GM10266 (cell line): ENCODE measurements at regions not wholly inside any gene's neighbourhood (a gene's known extent, or its start where the extent isn't known, plus 50 kb on each side); places are given as distances from the start of the nearest gene placed in this dataset.

Experiments
- DNase-seq: peaks from one replicate; pipeline ENCODE4 v3.0.0; 2012; ENCODE audit errors: extremely low spot score
- CTCF ChIP-seq: IDR thresholded peaks from 2 replicates; pipeline ENCODE4 v1.5.1; 2012; ENCODE audit warnings: mild to moderate bottlenecking, low read depth; ENCODE audit not compliant: control insufficient read depth, insufficient read depth; ENCODE audit errors: missing control alignments

- no peak for DNase-seq
- TF ChIP-seq CTCF = no peak
Observed at GRCh38 chr7:85764034-85764433, 577.2 kb upstream of the SEMA3D start.

- no peak for DNase-seq
- TF ChIP-seq CTCF = no peak
Observed at GRCh38 chr7:85757348-85757747, 570.5 kb upstream of the SEMA3D start.

DNA sequence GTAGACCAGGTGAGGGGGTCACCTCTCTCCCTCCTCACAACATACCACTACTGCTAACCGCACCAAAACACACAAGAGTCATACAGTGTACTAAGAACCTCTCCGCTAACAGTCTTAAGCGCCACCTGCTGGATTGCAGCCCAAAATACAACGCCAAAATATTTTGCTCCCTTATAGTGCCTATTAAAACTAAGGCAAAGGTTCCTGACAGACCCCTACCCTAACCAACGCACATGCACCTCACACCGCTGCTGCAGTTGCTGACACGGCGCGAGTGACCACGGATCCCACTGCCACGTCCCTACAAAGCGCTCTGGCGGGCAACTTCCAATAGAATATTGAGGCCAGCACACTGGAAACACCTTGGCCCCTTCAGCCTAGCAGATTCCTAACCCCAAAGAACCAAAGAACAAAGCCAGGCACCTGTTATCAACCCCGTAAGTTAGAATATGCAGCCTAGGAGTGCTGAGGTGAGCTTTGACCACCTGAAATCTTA, 563.6 kb upstream of the SEMA3D start:
- DNase-seq = peak; percentile 37
- peak; percentile 74 for TF ChIP-seq CTCF

DNA sequence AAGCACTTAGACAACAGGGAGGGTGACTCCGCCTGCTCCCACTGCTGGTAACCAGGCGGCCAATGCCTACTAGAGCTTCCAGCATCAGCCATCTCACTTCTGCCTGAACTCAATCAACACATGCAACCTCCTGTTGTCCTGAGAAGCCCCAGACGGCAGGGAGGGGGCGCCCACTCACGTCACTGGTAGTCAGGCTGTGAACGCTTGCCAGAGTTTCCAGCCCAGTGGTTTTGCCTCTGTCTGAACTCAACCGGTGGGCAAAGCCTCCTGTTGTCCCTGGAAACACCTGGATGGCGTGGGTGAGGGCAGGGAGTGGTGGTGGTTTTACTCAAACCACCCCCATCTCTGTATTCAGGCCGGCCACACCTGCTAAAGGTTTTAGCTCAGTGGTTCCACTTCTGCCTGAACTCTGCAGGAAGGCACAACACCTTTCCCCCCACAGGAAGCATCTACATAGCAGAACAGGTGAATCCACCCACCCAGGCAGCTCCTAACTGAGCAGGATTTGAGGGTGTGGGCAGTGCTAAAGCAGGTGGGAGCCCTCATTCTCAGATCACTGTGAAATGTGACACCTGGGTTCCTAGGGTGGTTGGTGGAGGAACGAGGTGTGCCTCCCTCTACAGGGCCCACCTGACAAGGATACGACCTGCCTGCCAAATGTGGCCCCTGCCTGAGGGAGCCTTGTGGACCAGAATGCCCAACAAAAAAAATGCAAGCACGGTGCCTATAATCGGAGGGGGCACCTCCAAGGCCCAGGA, 563.0 kb upstream of the SEMA3D start:
- no peak for DNase-seq
- no peak for TF ChIP-seq CTCF

DNA sequence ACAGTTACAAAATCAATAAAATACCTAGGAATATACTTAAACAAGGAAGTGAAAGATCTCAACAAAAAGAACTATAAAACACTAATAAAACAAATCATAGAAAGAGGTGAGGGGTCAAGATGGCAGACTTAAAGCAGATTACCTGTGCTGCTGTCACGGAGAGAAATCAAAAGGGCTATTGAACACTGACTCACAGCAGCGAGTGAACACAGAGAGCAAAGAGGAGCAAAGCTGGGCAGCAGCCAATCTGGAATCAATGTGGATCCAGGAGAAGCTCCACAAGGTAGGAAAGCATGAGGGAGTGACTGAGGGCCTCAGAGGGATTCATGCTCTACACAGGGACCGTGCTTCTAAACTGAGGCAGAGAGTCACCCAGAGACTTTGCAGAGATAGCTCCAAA, 562.0 kb upstream of the SEMA3D start:
- no peak for DNase-seq
- TF ChIP-seq CTCF = no peak

- TF ChIP-seq CTCF = no peak
- no peak for DNase-seq
Observed at GRCh38 chr7:85737426-85737825, 550.6 kb upstream of the SEMA3D start.

DNA sequence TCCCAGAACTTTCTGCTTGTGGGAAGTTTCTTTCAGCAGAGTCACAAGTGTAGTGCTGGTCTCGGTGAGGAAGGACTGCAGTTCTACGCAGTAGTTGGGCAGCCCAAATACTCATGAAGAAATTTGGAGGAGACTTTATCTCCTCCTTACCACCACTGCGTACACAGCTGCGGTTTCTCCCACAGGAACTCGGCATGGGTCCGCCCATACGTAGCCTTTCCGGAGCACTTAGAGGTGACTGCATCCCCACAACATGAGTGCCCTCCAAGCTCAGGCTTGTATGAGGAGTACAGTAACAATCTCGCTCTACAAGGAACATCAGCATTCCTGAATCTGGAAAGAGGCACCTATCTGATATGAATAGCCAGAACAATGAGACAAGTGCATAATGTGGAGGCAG, 549.2 kb upstream of the SEMA3D start:
- no peak for DNase-seq
- no peak for TF ChIP-seq CTCF
